Hippocampal formation (tissue), 2 donors: ENCODE measurements at regions not wholly inside any gene's neighbourhood (a gene's known extent, or its start where the extent isn't known, plus 50 kb on each side); places are given as distances from the start of the nearest gene placed in this dataset.

Experiments used
- DNase-seq, 2 donors: peaks; one replicate each; lab custom pipeline; 2025; lab: John Stamatoyannopoulos, UW

GRCh38 chr7:23973264-23973663 is 263.2 kb downstream of the STK31 start:
- no peak for DNase-seq

GRCh38 chr7:23980081-23980480 is 270.1 kb downstream of the STK31 start:
- DNase-seq, result no peak

GRCh38 chr7:23981314-23981713 is 271.3 kb downstream of the STK31 start:
- no peak for DNase-seq

GRCh38 chr7:23981758-23982157 is 271.7 kb downstream of the STK31 start:
- no peak for DNase-seq

- DNase-seq, result no peak
These were observed 278.5 kb upstream of the NPY start for GRCh38 chr7:24005517-24005916.

- no peak for DNase-seq
These were observed 273.5 kb upstream of the NPY start for GRCh38 chr7:24010495-24010894.

GRCh38 chr7:24017519-24017918 is 266.5 kb upstream of the NPY start:
- DNase-seq, result no peak

GRCh38 chr7:24018331-24018730 is 265.7 kb upstream of the NPY start:
- no peak for DNase-seq

GRCh38 chr7:24019841-24020240 is 264.1 kb upstream of the NPY start:
- DNase-seq, result no peak

GRCh38 chr7:24024276-24025068 is 259.5 kb upstream of the NPY start:
- DNase-seq, result peak in 1 of 2 donors; percentile 15

- no peak for DNase-seq
These were observed 258.9 kb upstream of the NPY start for GRCh38 chr7:24025094-24025493.

GRCh38 chr7:24025765-24026164 is 258.2 kb upstream of the NPY start:
- DNase-seq, result no peak

- no peak for DNase-seq
These were observed 257.6 kb upstream of the NPY start for GRCh38 chr7:24026351-24026750.

GRCh38 chr7:24029068-24029467 is 254.9 kb upstream of the NPY start:
- DNase-seq, result no peak

GRCh38 chr7:24034251-24034650 is 249.7 kb upstream of the NPY start:
- no peak for DNase-seq

- no peak for DNase-seq
These were observed 248.5 kb upstream of the NPY start for GRCh38 chr7:24035366-24036032.

GRCh38 chr7:24036033-24036412 is 248.0 kb upstream of the NPY start:
- no peak for DNase-seq

- no peak for DNase-seq
These were observed 245.0 kb upstream of the NPY start for GRCh38 chr7:24038993-24039392.

- no peak for DNase-seq
These were observed 243.9 kb upstream of the NPY start for GRCh38 chr7:24039991-24040624.

GRCh38 chr7:24042028-24042427 is 242.0 kb upstream of the NPY start:
- no peak for DNase-seq

GRCh38 chr7:24049296-24049695 is 234.7 kb upstream of the NPY start:
- DNase-seq, result no peak

- DNase-seq, result no peak
These were observed 232.9 kb upstream of the NPY start for GRCh38 chr7:24050991-24051560.

GRCh38 chr7:24051651-24052050 is 232.3 kb upstream of the NPY start:
- DNase-seq, result no peak
